GM23338 (cell line): ENCODE measurements at regions not wholly inside any gene's neighbourhood (a gene's known extent, or its start where the extent isn't known, plus 50 kb on each side); places are given as distances from the start of the nearest gene placed in this dataset.

Source experiments
- CREB1 ChIP-seq: fragments of 250-450 bp; sonication (Bioruptor Pico); IDR thresholded peaks from 2 replicates; pipeline ENCODE4 v1.5.0; 2020; ENCODE audit warnings: low read depth, mild to moderate bottlenecking, moderate library complexity
- CTCF ChIP-seq, 2 experiments: fragments of 200-600 bp in 1 of 2; sonication (generic) in 1 of 2; conservative IDR thresholded peaks; 2 replicates each; pipeline versions ENCODE4 v1.5.1 to v1.6.1; 2016 to 2017; ENCODE audit warnings: antibody characterized with exemption in 2 of 2, low read depth in 2 of 2, mild to moderate bottlenecking in 2 of 2, moderate library complexity in 1 of 2
- EZH2 ChIP-seq: fragments of 200-600 bp; sonication (generic); IDR thresholded peaks from one replicate; pipeline ENCODE4 v1.8.0; 2017; ENCODE audit warnings: antibody characterized with exemption, mild to moderate bottlenecking, low read depth; ENCODE audit not compliant: unreplicated experiment
- EZH2phosphoT487 ChIP-seq: fragments of 200-600 bp; sonication (generic); IDR thresholded peaks from one replicate; pipeline ENCODE4 v1.8.1; 2018; ENCODE audit warnings: antibody characterized with exemption; ENCODE audit not compliant: unreplicated experiment
- NANOG ChIP-seq: IDR thresholded peaks from 2 replicates; pipeline ENCODE4 v1.6.1; 2016; ENCODE audit warnings: antibody characterized with exemption, borderline replicate concordance
- POLR2AphosphoS5 ChIP-seq: IDR thresholded peaks from 2 replicates; pipeline ENCODE4 v1.6.1; 2016; ENCODE audit warnings: antibody characterized with exemption, low read depth
- STAT1 ChIP-seq: IDR thresholded peaks from one replicate; pipeline ENCODE4 v1.6.1; 2016; ENCODE audit warnings: antibody characterized with exemption; ENCODE audit not compliant: unreplicated experiment
- TF ChIP-seq, protein P1 (sequence below): IDR thresholded peaks from one replicate; pipeline ENCODE4 v1.6.1; 2018; ENCODE audit warnings: antibody characterized with exemption; ENCODE audit not compliant: unreplicated experiment

DNA sequence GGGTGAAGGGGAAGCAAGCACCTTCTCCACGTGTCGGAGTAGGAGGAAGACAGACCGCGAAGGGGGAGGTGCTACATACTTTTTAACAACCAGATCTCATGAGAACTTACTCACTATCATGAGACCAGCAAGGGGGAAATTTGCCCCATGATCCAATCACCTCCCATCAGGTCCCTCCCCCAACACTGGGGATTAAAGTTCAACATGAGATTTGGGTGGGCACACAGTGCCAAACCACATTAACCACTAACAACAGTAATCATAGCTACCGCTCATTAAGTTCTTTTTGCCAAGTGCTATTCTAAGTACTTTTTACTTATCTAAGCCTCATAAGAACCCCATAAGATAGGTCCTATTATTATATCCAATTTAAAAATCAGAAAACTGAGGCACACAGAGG lies 450.5 kb upstream of the DDI1 start:
- no peak for TF ChIP-seq CTCF (conservative IDR thresholded peaks at IDR 0.05; ENCODE audit: low read depth in 2 of 2)
- no peak for TF ChIP-seq POLR2AphosphoS5
- no peak for TF ChIP-seq EZH2
- TF ChIP-seq, protein P1, sequence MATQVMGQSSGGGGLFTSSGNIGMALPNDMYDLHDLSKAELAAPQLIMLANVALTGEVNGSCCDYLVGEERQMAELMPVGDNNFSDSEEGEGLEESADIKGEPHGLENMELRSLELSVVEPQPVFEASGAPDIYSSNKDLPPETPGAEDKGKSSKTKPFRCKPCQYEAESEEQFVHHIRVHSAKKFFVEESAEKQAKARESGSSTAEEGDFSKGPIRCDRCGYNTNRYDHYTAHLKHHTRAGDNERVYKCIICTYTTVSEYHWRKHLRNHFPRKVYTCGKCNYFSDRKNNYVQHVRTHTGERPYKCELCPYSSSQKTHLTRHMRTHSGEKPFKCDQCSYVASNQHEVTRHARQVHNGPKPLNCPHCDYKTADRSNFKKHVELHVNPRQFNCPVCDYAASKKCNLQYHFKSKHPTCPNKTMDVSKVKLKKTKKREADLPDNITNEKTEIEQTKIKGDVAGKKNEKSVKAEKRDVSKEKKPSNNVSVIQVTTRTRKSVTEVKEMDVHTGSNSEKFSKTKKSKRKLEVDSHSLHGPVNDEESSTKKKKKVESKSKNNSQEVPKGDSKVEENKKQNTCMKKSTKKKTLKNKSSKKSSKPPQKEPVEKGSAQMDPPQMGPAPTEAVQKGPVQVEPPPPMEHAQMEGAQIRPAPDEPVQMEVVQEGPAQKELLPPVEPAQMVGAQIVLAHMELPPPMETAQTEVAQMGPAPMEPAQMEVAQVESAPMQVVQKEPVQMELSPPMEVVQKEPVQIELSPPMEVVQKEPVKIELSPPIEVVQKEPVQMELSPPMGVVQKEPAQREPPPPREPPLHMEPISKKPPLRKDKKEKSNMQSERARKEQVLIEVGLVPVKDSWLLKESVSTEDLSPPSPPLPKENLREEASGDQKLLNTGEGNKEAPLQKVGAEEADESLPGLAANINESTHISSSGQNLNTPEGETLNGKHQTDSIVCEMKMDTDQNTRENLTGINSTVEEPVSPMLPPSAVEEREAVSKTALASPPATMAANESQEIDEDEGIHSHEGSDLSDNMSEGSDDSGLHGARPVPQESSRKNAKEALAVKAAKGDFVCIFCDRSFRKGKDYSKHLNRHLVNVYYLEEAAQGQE = no peak
- no peak for TF ChIP-seq CREB1 (CRISPR knock-in tag)
- no peak for TF ChIP-seq EZH2phosphoT487
- no peak for TF ChIP-seq NANOG
- no peak for TF ChIP-seq STAT1
